ENCODE measurements at regions not wholly inside any gene's neighbourhood (a gene's known extent, or its start where the extent isn't known, plus 50 kb on each side); places are given as distances from the start of the nearest gene placed in this dataset.
"Not testable (repeated sequence)": the region's sequence is repeated elsewhere in the genome, so short reads cannot be mapped to it uniquely, and the experiment has no call there.

- no peaks in the 10 kb centered on the region for H3K36me3 ChIP-seq (ENCODE audit: control insufficient read depth in 2 of 2, insufficient read depth in 2 of 2, low read length in 1 of 2)
- 66 to 79% methylated on average over 1 of the region's 1 CpG for WGBS, 2 donors
- no peak overlapping the region for H3K4me3 ChIP-seq (ENCODE audit: low read depth in 1 of 2, low read length in 2 of 2)
- H3K27me3 ChIP-seq (ENCODE audit: control insufficient read depth in 1 of 2, insufficient read depth in 2 of 2, low read length in 2 of 2): no peaks in the 10 kb centered on the region
- H3K9me3 ChIP-seq (ENCODE audit: control insufficient read depth in 2 of 2, insufficient read depth in 1 of 2, low read depth in 1 of 2, low read length in 1 of 2): no peaks in the 10 kb centered on the region
- no peak overlapping the region for H3K27ac ChIP-seq (ENCODE audit: low read depth in 2 of 2, low read length in 1 of 2)
- H3K4me1 ChIP-seq (ENCODE audit: control insufficient read depth in 2 of 2, insufficient read depth in 2 of 2, low read length in 1 of 2): no peaks in the 10 kb centered on the region
Measured at GRCh38 chr10:65041307-65041706, 1520.1 kb downstream of the REEP3 start.

- Histone ChIP-seq H3K27ac (ENCODE audit: low read depth in 2 of 2, low read length in 1 of 2) (no peak overlapping the region), H3K4me1 (ENCODE audit: control insufficient read depth in 2 of 2, insufficient read depth in 2 of 2, low read length in 1 of 2) (no peaks in the 10 kb centered on the region), H3K4me3 (ENCODE audit: low read depth in 1 of 2, low read length in 2 of 2) (no peak overlapping the region), H3K27me3 (ENCODE audit: control insufficient read depth in 1 of 2, insufficient read depth in 2 of 2, low read length in 2 of 2) (no peaks in the 10 kb centered on the region), H3K36me3 (ENCODE audit: control insufficient read depth in 2 of 2, insufficient read depth in 2 of 2, low read length in 1 of 2) (no peaks in the 10 kb centered on the region), H3K9me3 (ENCODE audit: control insufficient read depth in 2 of 2, insufficient read depth in 1 of 2, low read depth in 1 of 2, low read length in 1 of 2) (no peaks in the 10 kb centered on the region)
Measured at GRCh38 chr10:65042496-65042895, 1521.3 kb downstream of the REEP3 start.

GRCh38 chr10:65046831-65047230 lies 1525.6 kb downstream of the REEP3 start:
- Histone ChIP-seq H3K27me3 (ENCODE audit: control insufficient read depth in 1 of 2, insufficient read depth in 2 of 2, low read length in 2 of 2) (no peaks in the 10 kb centered on the region), H3K4me3 (ENCODE audit: low read depth in 1 of 2, low read length in 2 of 2) (no peak overlapping the region), H3K4me1 (ENCODE audit: control insufficient read depth in 2 of 2, insufficient read depth in 2 of 2, low read length in 1 of 2) (no peaks in the 10 kb centered on the region), H3K27ac (ENCODE audit: low read depth in 2 of 2, low read length in 1 of 2) (no peak overlapping the region), H3K9me3 (ENCODE audit: control insufficient read depth in 2 of 2, insufficient read depth in 1 of 2, low read depth in 1 of 2, low read length in 1 of 2) (no peaks in the 10 kb centered on the region), H3K36me3 (ENCODE audit: control insufficient read depth in 2 of 2, insufficient read depth in 2 of 2, low read length in 1 of 2) (no peaks in the 10 kb centered on the region)
- WGBS, 2 donors: 52 to 67% methylated on average over 1 of the region's 1 CpG

- not testable (repeated sequence) for H3K27me3 ChIP-seq (ENCODE audit: control insufficient read depth in 1 of 2, insufficient read depth in 2 of 2, low read length in 2 of 2); H3K27ac ChIP-seq (ENCODE audit: low read depth in 2 of 2, low read length in 1 of 2); H3K36me3 ChIP-seq (ENCODE audit: control insufficient read depth in 2 of 2, insufficient read depth in 2 of 2, low read length in 1 of 2); H3K4me1 ChIP-seq (ENCODE audit: control insufficient read depth in 2 of 2, insufficient read depth in 2 of 2, low read length in 1 of 2); H3K4me3 ChIP-seq (ENCODE audit: low read depth in 1 of 2, low read length in 2 of 2); H3K9me3 ChIP-seq (ENCODE audit: control insufficient read depth in 2 of 2, insufficient read depth in 1 of 2, low read depth in 1 of 2, low read length in 1 of 2)
- 89 to 91% methylated on average over 15 to 19 of the region's 22 CpGs for WGBS, 2 donors
Measured at GRCh38 chr10:65052111-65052510, 1530.9 kb downstream of the REEP3 start.

GRCh38 chr10:65053397-65053796 lies 1532.2 kb downstream of the REEP3 start:
- H3K27ac ChIP-seq (ENCODE audit: low read depth in 2 of 2, low read length in 1 of 2); H3K4me3 ChIP-seq (ENCODE audit: low read depth in 1 of 2, low read length in 2 of 2); H3K4me1 ChIP-seq (ENCODE audit: control insufficient read depth in 2 of 2, insufficient read depth in 2 of 2, low read length in 1 of 2); H3K9me3 ChIP-seq (ENCODE audit: control insufficient read depth in 2 of 2, insufficient read depth in 1 of 2, low read depth in 1 of 2, low read length in 1 of 2); H3K27me3 ChIP-seq (ENCODE audit: control insufficient read depth in 1 of 2, insufficient read depth in 2 of 2, low read length in 2 of 2); H3K36me3 ChIP-seq (ENCODE audit: control insufficient read depth in 2 of 2, insufficient read depth in 2 of 2, low read length in 1 of 2): not testable (repeated sequence)
- 82 to 89% methylated on average over 14 to 18 of the region's 18 CpGs for WGBS, 2 donors

- not testable (repeated sequence) for H3K4me1 ChIP-seq (ENCODE audit: control insufficient read depth in 2 of 2, insufficient read depth in 2 of 2, low read length in 1 of 2); H3K27ac ChIP-seq (ENCODE audit: low read depth in 2 of 2, low read length in 1 of 2); H3K9me3 ChIP-seq (ENCODE audit: control insufficient read depth in 2 of 2, insufficient read depth in 1 of 2, low read depth in 1 of 2, low read length in 1 of 2); H3K36me3 ChIP-seq (ENCODE audit: control insufficient read depth in 2 of 2, insufficient read depth in 2 of 2, low read length in 1 of 2); H3K4me3 ChIP-seq (ENCODE audit: low read depth in 1 of 2, low read length in 2 of 2); H3K27me3 ChIP-seq (ENCODE audit: control insufficient read depth in 1 of 2, insufficient read depth in 2 of 2, low read length in 2 of 2)
- 57 to 69% methylated on average over 42 to 46 of the region's 46 CpGs for WGBS, 2 donors
Measured at GRCh38 chr10:65053831-65054351, 1532.7 kb downstream of the REEP3 start.

GRCh38 chr10:65054701-65055100 lies 1533.5 kb downstream of the REEP3 start:
- H3K36me3 ChIP-seq (ENCODE audit: control insufficient read depth in 2 of 2, insufficient read depth in 2 of 2, low read length in 1 of 2); H3K4me1 ChIP-seq (ENCODE audit: control insufficient read depth in 2 of 2, insufficient read depth in 2 of 2, low read length in 1 of 2); H3K9me3 ChIP-seq (ENCODE audit: control insufficient read depth in 2 of 2, insufficient read depth in 1 of 2, low read depth in 1 of 2, low read length in 1 of 2); H3K27me3 ChIP-seq (ENCODE audit: control insufficient read depth in 1 of 2, insufficient read depth in 2 of 2, low read length in 2 of 2); H3K27ac ChIP-seq (ENCODE audit: low read depth in 2 of 2, low read length in 1 of 2); H3K4me3 ChIP-seq (ENCODE audit: low read depth in 1 of 2, low read length in 2 of 2): not testable (repeated sequence)
- WGBS, 2 donors: 88 to 89% methylated on average over 12 of the region's 12 CpGs

- WGBS, 2 donors: 82 to 98% methylated on average over 1 of the region's 1 CpG
- H3K27ac ChIP-seq (ENCODE audit: low read depth in 2 of 2, low read length in 1 of 2): no peak overlapping the region
Measured at GRCh38 chr10:65065278-65065677, 1544.1 kb downstream of the REEP3 start.

GRCh38 chr10:65083222-65083621 lies 1562.0 kb downstream of the REEP3 start:
- Histone ChIP-seq H3K27me3 (ENCODE audit: control insufficient read depth in 1 of 2, insufficient read depth in 2 of 2, low read length in 2 of 2) (no peaks in the 10 kb centered on the region), H3K36me3 (ENCODE audit: control insufficient read depth in 2 of 2, insufficient read depth in 2 of 2, low read length in 1 of 2) (no peaks in the 10 kb centered on the region), H3K4me1 (ENCODE audit: control insufficient read depth in 2 of 2, insufficient read depth in 2 of 2, low read length in 1 of 2) (no peaks in the 10 kb centered on the region), H3K27ac (ENCODE audit: low read depth in 2 of 2, low read length in 1 of 2) (no peak overlapping the region), H3K9me3 (ENCODE audit: control insufficient read depth in 2 of 2, insufficient read depth in 1 of 2, low read depth in 1 of 2, low read length in 1 of 2) (peaks cover 0 to 17% of the 10 kb centered on the region in 2 donors), H3K4me3 (ENCODE audit: low read depth in 1 of 2, low read length in 2 of 2) (no peak overlapping the region)
- 49 to 70% methylated on average over 6 of the region's 6 CpGs for WGBS, 2 donors

More at GRCh38 chr10:65065278-65065677, 1544.1 kb downstream of the REEP3 start:
- no peaks in the 10 kb centered on the region for H3K36me3 ChIP-seq (ENCODE audit: control insufficient read depth in 2 of 2, insufficient read depth in 2 of 2, low read length in 1 of 2)
- no peaks in the 10 kb centered on the region for H3K9me3 ChIP-seq (ENCODE audit: control insufficient read depth in 2 of 2, insufficient read depth in 1 of 2, low read depth in 1 of 2, low read length in 1 of 2)
- no peaks in the 10 kb centered on the region for H3K4me1 ChIP-seq (ENCODE audit: control insufficient read depth in 2 of 2, insufficient read depth in 2 of 2, low read length in 1 of 2)
- H3K4me3 ChIP-seq (ENCODE audit: low read depth in 1 of 2, low read length in 2 of 2): no peak overlapping the region
- no peaks in the 10 kb centered on the region for H3K27me3 ChIP-seq (ENCODE audit: control insufficient read depth in 1 of 2, insufficient read depth in 2 of 2, low read length in 2 of 2)

GRCh38 chr10:65090991-65091390 lies 1569.8 kb downstream of the REEP3 start:
- H3K36me3 ChIP-seq (ENCODE audit: control insufficient read depth in 2 of 2, insufficient read depth in 2 of 2, low read length in 1 of 2): no peaks in the 10 kb centered on the region
- H3K9me3 ChIP-seq (ENCODE audit: control insufficient read depth in 2 of 2, insufficient read depth in 1 of 2, low read depth in 1 of 2, low read length in 1 of 2): no peaks in the 10 kb centered on the region
- H3K4me3 ChIP-seq (ENCODE audit: low read depth in 1 of 2, low read length in 2 of 2): no peak overlapping the region
- H3K27me3 ChIP-seq (ENCODE audit: control insufficient read depth in 1 of 2, insufficient read depth in 2 of 2, low read length in 2 of 2): no peaks in the 10 kb centered on the region
- no peaks in the 10 kb centered on the region for H3K4me1 ChIP-seq (ENCODE audit: control insufficient read depth in 2 of 2, insufficient read depth in 2 of 2, low read length in 1 of 2)
- no peak overlapping the region for H3K27ac ChIP-seq (ENCODE audit: low read depth in 2 of 2, low read length in 1 of 2)

Data from esophagus (tissue), 2 donors.